Vagina (tissue), 2 donors: ENCODE measurements at regions not wholly inside any gene's neighbourhood (a gene's known extent, or its start where the extent isn't known, plus 50 kb on each side); places are given as distances from the start of the nearest gene placed in this dataset.

ENCODE experiments used
- DNase-seq, 2 donors: peaks; one replicate each; pipeline ENCODE4 v3.0.0-alpha.2; 2017; ENCODE audit errors: extremely low spot score in 2 of 2
- H3K27ac ChIP-seq: fragments of 200-600 bp; sonication (generic); one replicate; pipeline ENCODE4 v1.5.1; 2019
- H3K27me3 ChIP-seq: fragments of 200-600 bp; sonication (generic); one replicate; pipeline ENCODE4 v1.5.1; 2019
- H3K36me3 ChIP-seq, 2 donors: fragments of 200-600 bp; sonication (generic); one replicate each; pipeline ENCODE4 v1.5.1; 2017 to 2019
- H3K4me1 ChIP-seq: fragments of 200-600 bp; sonication (generic); one replicate; pipeline ENCODE4 v1.5.1; 2019
- H3K4me3 ChIP-seq, 2 donors: fragments of 200-600 bp; sonication (generic); 1 replicate in 1 of 2; 2 replicates in 1 of 2; pipeline ENCODE4 v1.5.1; 2016 to 2019
- H3K9me3 ChIP-seq: fragments of 200-600 bp; sonication (generic); one replicate; pipeline ENCODE4 v1.5.1; 2019
- CTCF ChIP-seq, 3 experiments: fragments of 450-650 bp in 2 of 3; fragments of 200-600 bp in 1 of 3; sonication (generic) in 1 of 3; IDR thresholded peaks; one replicate each; pipeline ENCODE4 v1.5.1; 2017 to 2019; ENCODE audit warnings: antibody characterized with exemption in 3 of 3, mild to moderate bottlenecking in 2 of 3, moderate library complexity in 2 of 3
- POLR2A ChIP-seq, 2 donors: fragments of 450-650 bp; IDR thresholded peaks; one replicate each; pipeline ENCODE4 v1.6.1; 2017; ENCODE audit warnings: antibody characterized with exemption in 2 of 2, mild to moderate bottlenecking in 2 of 2, moderate library complexity in 2 of 2
- POLR2AphosphoS5 ChIP-seq, 2 donors: sonication (generic); formaldehyde crosslinking; IDR thresholded peaks; one replicate each; pipeline ENCODE4 v1.9.0; 2017; ENCODE audit warnings: antibody characterized with exemption in 2 of 2, mild to moderate bottlenecking in 2 of 2, low read depth in 1 of 2; ENCODE audit not compliant: insufficient read depth in 1 of 2
- intact Hi-C: fragments of 100-400 bp; cut with DNase I; formaldehyde crosslinking; loops from one replicate; pipeline ENCODE4 v1.15.1; 2023

- no peak for DNase-seq
These were observed 722.2 kb downstream of the RWDD3 start for GRCh38 chr1:95956215-95956614.

GRCh38 chr1:95957748-95958147 lies 723.7 kb downstream of the RWDD3 start:
- Histone ChIP-seq H3K36me3 (no peaks in the 10 kb centered on the region), H3K4me3 (no peak overlapping the region), H3K27ac (no peak overlapping the region), H3K27me3 (no peaks in the 10 kb centered on the region), H3K9me3 (no peaks in the 10 kb centered on the region), H3K4me1 (peaks cover 16% of the 10 kb centered on the region)
- no peak for TF ChIP-seq POLR2AphosphoS5 (IDR thresholded peaks at IDR 0.05; ENCODE audit: insufficient read depth in 1 of 2, low read depth in 1 of 2)
- no peak for TF ChIP-seq POLR2A (IDR thresholded peaks at IDR 0.05)
- intact Hi-C loops: no loop called here
- DNase-seq: no peak

More at GRCh38 chr1:95956215-95956614, 722.2 kb downstream of the RWDD3 start:
- TF ChIP-seq POLR2A (IDR thresholded peaks at IDR 0.05) (no peak), CTCF (IDR thresholded peaks at IDR 0.05) (no peak), POLR2AphosphoS5 (IDR thresholded peaks at IDR 0.05; ENCODE audit: insufficient read depth in 1 of 2, low read depth in 1 of 2) (no peak)
- no peaks in the 10 kb centered on the region for H3K9me3 ChIP-seq
- H3K36me3 ChIP-seq: no peaks in the 10 kb centered on the region
- no peak overlapping the region for H3K27ac ChIP-seq
- H3K4me1 ChIP-seq: peaks cover 17% of the 10 kb centered on the region
- intact Hi-C loops: no loop called here
- H3K27me3 ChIP-seq: no peaks in the 10 kb centered on the region
- no peak overlapping the region for H3K4me3 ChIP-seq

GRCh38 chr1:95966866-95967265 lies 732.9 kb downstream of the RWDD3 start:
- no peak for DNase-seq
- H3K4me3 ChIP-seq: no peak overlapping the region
- intact Hi-C loops: no loop called here
- no peak for TF ChIP-seq CTCF (IDR thresholded peaks at IDR 0.05)
- no peak for TF ChIP-seq POLR2A (IDR thresholded peaks at IDR 0.05)
- TF ChIP-seq POLR2AphosphoS5 (IDR thresholded peaks at IDR 0.05; ENCODE audit: insufficient read depth in 1 of 2, low read depth in 1 of 2): no peak
- no peaks in the 10 kb centered on the region for H3K27me3 ChIP-seq
- no peak overlapping the region for H3K27ac ChIP-seq
- no peaks in the 10 kb centered on the region for H3K9me3 ChIP-seq
- H3K36me3 ChIP-seq: no peaks in the 10 kb centered on the region
- no peaks in the 10 kb centered on the region for H3K4me1 ChIP-seq

- H3K4me3 ChIP-seq: no peak overlapping the region
- no peak for DNase-seq
- H3K9me3 ChIP-seq: no peaks in the 10 kb centered on the region
- no peaks in the 10 kb centered on the region for H3K36me3 ChIP-seq
- intact Hi-C loops: no loop called here
- no peak overlapping the region for H3K27ac ChIP-seq
- no peaks in the 10 kb centered on the region for H3K4me1 ChIP-seq
- no peaks in the 10 kb centered on the region for H3K27me3 ChIP-seq
- TF ChIP-seq CTCF (IDR thresholded peaks at IDR 0.05) (no peak), POLR2AphosphoS5 (IDR thresholded peaks at IDR 0.05; ENCODE audit: insufficient read depth in 1 of 2, low read depth in 1 of 2) (no peak), POLR2A (IDR thresholded peaks at IDR 0.05) (no peak)
These were observed 740.6 kb downstream of the RWDD3 start for GRCh38 chr1:95974586-95974985.

- Histone ChIP-seq H3K27ac (no peak overlapping the region), H3K27me3 (no peaks in the 10 kb centered on the region), H3K9me3 (no peaks in the 10 kb centered on the region), H3K36me3 (no peaks in the 10 kb centered on the region), H3K4me1 (no peaks in the 10 kb centered on the region), H3K4me3 (no peak overlapping the region)
- no peak for TF ChIP-seq POLR2AphosphoS5 (IDR thresholded peaks at IDR 0.05; ENCODE audit: insufficient read depth in 1 of 2, low read depth in 1 of 2)
- no peak for TF ChIP-seq CTCF (IDR thresholded peaks at IDR 0.05)
- TF ChIP-seq POLR2A (IDR thresholded peaks at IDR 0.05): no peak
- intact Hi-C loops: no loop called here
- DNase-seq: no peak
These were observed 738.9 kb upstream of the PTBP2 start for GRCh38 chr1:95982711-95983110.
